Endothelial cell of hepatic sinusoid (primary cell): ENCODE measurements at regions not wholly inside any gene's neighbourhood (a gene's known extent, or its start where the extent isn't known, plus 50 kb on each side); places are given as distances from the start of the nearest gene placed in this dataset.

ENCODE experiments used
- in situ Hi-C: cut with HindIII; loops from 2 replicates; pipeline ENCODE4 v1.10.0; 2017; ENCODE audit warnings: low sequenced_read_pairs

DNA sequence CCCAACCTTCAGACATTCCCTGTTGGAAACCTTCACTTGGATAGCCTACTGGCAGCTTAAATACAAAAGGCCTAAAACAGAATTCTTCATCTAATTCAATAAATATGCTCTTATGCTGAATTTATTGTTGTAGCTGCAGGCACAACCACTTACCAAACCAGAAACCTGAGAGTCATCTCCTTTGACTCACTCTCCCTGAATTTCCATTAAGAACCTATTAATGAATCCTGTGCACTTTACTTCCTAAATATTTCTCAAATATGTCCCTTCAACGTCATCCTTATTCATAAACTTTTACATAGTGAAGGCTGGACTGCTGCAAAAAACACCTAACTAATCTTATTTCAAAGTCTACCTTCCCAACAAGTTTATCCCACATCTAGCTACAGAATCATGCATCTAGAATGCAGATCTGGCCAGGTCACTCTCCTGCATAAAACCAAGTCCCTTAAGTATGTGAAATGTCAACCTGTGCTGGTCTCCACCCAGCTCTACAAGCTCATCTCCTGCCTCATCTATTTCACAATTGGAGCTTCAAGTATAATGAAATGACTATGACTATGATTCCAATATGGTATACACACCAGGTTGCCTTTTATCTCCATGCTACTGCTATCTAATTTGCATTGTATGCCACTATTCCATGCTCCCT, 354.2 kb downstream of the ZEB2 start:
- in situ Hi-C loops = no loop called here

- in situ Hi-C loops = loop anchor here (5.0 kb wide), 1 partner anchor 96 kb away; no protein-coding TSS in a partner anchor
Measured at GRCh38 chr2:144163592-144163991, 356.3 kb downstream of the ZEB2 start.

GRCh38 chr2:144162652-144163051, 357.3 kb downstream of the ZEB2 start:
- in situ Hi-C loops = loop anchor here (5.0 kb wide), 1 partner anchor 95 kb away; no protein-coding TSS in a partner anchor

DNA sequence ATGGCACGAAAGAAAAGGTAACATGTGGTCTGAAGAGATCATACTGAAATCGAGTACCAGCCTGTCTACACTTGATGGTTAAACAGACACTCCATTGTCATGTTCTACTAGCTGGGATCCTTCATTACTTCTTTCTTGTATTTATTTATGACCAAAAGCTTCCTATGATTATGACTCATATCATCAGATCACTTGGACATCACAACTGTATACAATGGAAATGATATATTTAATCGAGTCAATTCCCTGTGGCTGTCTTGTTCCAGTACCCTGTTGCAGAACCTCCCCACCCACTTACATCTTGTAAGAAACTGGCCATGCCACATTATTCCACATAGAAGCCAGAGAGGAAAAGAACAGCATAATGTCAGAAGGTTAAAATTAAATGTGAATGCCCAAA, 358.9 kb downstream of the ZEB2 start:
- in situ Hi-C loops = loop anchor here (5.0 kb wide), 1 partner anchor 94 kb away; no protein-coding TSS in a partner anchor

DNA sequence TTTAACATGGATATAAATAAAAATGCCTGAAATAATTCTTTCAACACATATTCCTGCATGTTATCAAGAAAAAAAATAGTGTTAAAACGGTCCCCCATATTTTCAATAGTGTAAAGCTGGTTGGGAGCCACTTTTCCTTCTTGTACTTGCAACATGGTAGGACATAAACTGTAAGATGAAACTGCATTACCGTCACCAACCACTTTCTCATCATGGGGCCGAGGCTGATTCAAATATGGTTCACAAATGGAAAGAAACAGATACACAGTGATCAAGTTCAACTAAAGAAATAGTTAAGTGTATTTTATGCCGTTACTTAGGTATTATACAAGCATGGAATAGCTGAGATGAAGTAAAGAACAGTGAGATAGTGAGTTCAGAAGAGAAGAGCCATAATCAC, 360.7 kb downstream of the ZEB2 start:
- in situ Hi-C loops = no loop called here

DNA sequence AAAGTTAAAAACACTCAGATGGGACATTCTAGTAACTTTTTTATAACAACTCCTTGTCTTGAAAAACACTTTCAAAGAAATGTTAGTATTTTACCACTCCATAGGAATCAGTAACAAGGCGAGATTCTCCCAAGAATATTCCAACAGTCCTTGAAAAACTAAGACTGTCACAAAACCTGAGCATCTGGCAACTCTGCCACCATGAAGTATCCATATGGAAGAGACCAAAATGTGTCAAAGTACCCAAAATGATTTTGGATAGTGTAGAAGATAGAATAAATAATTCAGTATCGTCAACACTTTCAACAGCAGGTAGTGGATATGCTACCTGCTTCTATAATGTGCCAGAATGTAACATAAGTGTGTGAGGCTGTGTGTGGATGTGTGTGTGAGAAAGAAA, 361.8 kb downstream of the ZEB2 start:
- in situ Hi-C loops = no loop called here

- in situ Hi-C loops = no loop called here
Measured at GRCh38 chr2:144156736-144157640, 362.9 kb downstream of the ZEB2 start.

- in situ Hi-C loops = no loop called here
Measured at GRCh38 chr2:144154205-144154604, 365.7 kb downstream of the ZEB2 start.

DNA sequence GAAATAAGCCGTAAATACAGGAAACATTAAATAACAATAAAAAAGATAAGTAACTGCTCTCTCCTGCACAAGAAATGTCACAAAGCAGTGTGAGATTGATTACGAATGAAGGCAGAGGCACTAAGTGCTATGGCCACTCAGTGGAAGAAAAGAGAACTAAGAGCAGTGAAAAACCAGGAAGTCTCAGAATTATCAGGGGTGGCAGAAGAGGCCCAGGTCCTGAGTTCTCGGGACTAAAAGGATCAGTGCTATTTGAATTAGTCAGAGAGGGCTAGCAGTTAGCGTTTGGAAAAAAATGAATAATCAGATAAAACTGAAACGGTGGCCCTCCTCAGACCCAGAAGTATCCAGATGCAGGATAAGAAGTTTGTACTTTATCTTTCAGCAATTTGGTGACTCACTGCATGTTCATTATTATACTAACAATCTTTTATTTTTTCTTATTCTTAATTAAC, 367.1 kb downstream of the ZEB2 start:
- in situ Hi-C loops = no loop called here

DNA sequence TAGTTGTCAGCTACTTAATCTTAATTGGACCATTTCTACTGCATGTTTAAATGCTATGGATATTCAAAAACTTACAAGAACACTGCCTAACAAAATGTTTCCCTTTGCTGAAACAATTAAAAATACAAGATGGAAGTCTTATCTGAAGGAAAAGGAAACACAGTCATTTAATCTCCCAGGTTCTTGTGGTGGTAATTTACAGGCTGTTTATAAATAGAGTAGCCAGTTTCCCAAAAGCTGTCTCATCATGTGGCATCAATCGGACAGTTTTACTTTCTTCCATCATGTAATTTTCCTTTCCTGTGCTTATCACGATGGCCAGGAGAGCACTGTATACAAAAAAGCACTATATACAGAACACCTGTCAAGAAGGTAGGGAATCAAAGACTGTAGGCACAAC, 368.1 kb downstream of the ZEB2 start:
- in situ Hi-C loops = no loop called here

GRCh38 chr2:144151405-144151804, 368.5 kb downstream of the ZEB2 start:
- in situ Hi-C loops = no loop called here

GRCh38 chr2:144147356-144147755, 372.6 kb downstream of the ZEB2 start:
- in situ Hi-C loops = no loop called here

- in situ Hi-C loops = no loop called here
Measured at GRCh38 chr2:144146876-144147275, 373.0 kb downstream of the ZEB2 start.

DNA sequence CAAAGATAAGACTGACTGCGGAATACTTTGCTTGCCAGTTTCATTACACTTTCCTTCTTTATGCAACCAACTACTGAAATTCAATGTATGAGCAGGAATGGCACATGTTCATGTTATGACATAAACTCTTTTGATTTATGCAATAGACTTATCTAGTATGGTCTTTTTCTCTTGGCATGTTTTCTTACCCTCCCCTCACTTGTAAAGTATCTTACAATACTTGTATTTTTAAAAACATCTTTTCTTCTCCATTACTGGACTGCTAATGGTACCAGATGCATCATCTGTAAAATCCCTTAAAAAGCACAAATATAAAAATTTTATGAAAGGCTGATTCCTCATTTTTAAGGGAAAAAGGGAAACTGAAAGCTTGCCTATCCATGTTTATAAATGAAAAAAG, 373.8 kb downstream of the ZEB2 start:
- in situ Hi-C loops = no loop called here

DNA sequence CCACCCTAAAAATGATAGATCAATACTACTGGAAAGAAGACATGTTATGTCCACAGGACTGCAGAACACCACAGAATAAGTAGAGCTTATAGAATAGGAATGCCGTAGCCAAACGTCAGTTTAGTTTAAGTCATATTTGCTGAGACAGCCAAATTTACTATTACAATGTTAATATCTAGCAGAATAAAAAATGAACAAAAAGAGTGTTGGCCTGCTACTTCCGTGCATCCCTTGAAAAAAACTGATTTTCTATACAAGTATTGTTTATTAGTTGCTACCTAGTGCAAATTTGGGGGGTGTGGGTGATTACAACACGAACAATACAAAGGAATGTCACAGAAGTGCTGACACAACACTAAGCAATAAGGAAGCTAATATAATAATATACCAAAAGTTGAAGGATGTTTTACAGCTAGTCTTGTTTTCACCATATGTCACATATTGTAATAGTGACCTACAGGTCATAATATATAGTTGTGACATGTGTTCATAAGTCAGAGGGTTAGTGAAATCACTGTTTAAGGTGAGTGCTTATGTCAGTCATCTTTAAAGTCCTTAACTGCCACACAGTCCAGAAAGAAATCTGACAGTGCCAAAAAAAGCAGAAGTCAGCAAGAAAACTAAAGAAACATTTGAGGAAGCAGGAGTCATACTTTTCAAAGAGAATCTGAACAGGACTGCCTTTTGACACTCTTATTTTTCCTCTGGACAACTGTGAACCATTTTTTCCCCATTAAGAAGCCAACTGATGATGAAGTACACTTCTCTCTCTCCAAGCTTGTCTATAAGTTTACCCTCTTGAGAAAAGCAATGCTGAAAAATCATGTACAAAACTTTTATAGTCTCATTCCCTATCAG, 376.4 kb downstream of the ZEB2 start:
- in situ Hi-C loops = no loop called here

DNA sequence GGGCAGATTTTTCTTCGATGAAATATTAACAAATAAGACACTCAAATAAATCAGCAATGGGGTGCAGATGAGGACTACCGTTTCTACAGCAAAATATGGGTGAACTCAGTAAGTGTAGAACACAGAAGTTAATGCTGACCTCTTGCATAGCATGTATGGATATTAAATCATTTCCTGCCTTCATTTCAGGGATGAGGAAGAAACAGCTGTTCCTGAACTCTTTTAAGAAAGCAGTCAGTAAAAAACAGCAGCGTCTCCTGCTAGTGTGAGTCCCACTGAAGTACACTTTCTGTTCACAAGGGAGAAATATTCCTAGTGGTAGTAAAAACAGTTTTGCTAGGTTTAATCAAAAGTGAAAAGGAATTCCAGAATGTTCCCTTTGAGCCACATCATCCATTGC, 379.0 kb downstream of the ZEB2 start:
- in situ Hi-C loops = no loop called here

DNA sequence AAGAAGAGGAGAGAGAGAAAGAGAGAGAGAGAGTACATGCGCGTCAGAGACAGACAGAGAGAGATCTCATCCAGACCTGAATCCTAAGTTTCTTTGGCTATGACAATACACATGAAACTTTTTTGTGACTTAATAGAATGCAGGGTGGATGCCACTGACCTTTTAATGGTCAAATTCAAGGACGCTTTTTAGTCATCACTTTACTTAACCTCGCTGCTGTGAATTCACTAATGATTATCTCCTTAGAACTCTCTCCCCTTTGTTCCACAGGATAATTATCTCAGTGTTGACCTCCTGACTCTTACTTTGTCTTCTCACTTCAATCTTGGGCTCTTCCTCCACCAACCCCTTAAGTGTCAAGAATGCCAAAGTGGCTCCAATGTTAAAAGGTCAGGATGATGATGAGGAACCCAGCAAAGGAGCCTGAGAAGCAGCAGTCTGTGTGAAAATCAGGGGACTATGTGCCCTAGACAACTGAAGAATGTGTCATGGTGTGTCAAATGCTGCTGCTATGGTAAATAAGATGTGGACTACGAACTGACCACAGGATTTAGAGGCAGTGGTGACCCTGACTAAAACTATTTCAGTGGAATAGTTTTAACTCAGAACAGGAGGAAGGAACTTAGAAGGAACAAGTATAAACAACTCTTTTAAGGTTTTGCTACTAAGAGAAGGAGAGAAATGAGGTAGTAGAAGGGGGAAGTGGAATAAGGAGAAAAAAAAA, 382.1 kb downstream of the ZEB2 start:
- in situ Hi-C loops = no loop called here

DNA sequence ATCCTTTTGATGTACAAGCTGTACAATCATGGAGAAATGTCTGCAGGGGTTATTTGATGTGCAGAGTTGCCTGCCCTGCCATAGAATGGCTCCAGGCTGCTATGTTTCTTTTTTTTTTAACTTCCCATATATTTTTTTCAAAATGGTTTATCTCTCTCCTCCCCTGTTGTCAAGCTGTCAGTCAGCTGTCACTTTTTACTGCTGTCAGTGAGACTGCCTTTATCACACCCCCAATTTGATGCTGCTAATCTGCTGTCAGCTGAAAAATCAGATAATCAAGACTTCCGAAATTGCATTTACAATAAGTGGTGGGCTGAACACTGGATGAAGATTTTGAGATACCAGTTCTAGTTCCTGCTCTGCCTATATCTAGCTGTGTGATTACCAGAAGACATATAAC, 382.6 kb downstream of the ZEB2 start:
- in situ Hi-C loops = no loop called here

GRCh38 chr2:144136297-144137010, 383.5 kb downstream of the ZEB2 start:
- in situ Hi-C loops = no loop called here
